Liver (tissue), 8 donors: ENCODE measurements at regions not wholly inside any gene's neighbourhood (a gene's known extent, or its start where the extent isn't known, plus 50 kb on each side); places are given as distances from the start of the nearest gene placed in this dataset.

Experiments
- DNase-seq: peaks from one replicate; pipeline ENCODE4 v3.0.0-alpha.2; 2017; ENCODE audit warnings: low spot score
- H3K27ac ChIP-seq, 2 donors: one replicate each; pipeline ENCODE4 v1.7.0; 2013; ENCODE audit warnings: inconsistent platforms in 2 of 2, low read length in 2 of 2, control low read depth in 1 of 2, low read depth in 1 of 2, mild to moderate bottlenecking in 1 of 2
- H3K27me3 ChIP-seq, 4 donors: one replicate each; pipeline versions ENCODE4 v1.6.1 to v1.7.0; 2013; ENCODE audit warnings: low read length in 3 of 4, inconsistent platforms in 1 of 4, mild to moderate bottlenecking in 1 of 4, moderate library complexity in 1 of 4; ENCODE audit not compliant: control insufficient read depth in 4 of 4, insufficient read depth in 4 of 4
- H3K36me3 ChIP-seq, 4 donors: one replicate each; pipeline versions ENCODE4 v1.6.1 to v1.7.0; 2013; ENCODE audit warnings: low read length in 3 of 4, mild to moderate bottlenecking in 3 of 4, low read depth in 1 of 4, moderate library complexity in 1 of 4; ENCODE audit not compliant: control insufficient read depth in 4 of 4, insufficient read depth in 3 of 4
- H3K4me1 ChIP-seq, 4 donors: one replicate each; pipeline versions ENCODE4 v1.6.1 to v1.7.0; 2013; ENCODE audit warnings: low read length in 3 of 4, mild to moderate bottlenecking in 3 of 4, moderate library complexity in 1 of 4; ENCODE audit not compliant: control insufficient read depth in 4 of 4, insufficient read depth in 4 of 4
- H3K4me3 ChIP-seq, 3 donors: one replicate each; pipeline versions ENCODE4 v1.6.1 to v1.7.0; 2013; ENCODE audit warnings: low read length in 3 of 3, control low read depth in 1 of 3, low read depth in 1 of 3, mild to moderate bottlenecking in 1 of 3
- H3K9ac ChIP-seq, 2 donors: one replicate each; pipeline ENCODE4 v1.7.0; 2013; ENCODE audit warnings: low read length in 2 of 2, mild to moderate bottlenecking in 2 of 2, moderate library complexity in 2 of 2, control low read depth in 1 of 2, low read depth in 1 of 2
- H3K9me3 ChIP-seq, 4 donors: one replicate each; pipeline versions ENCODE4 v1.6.1 to v1.7.0; 2013; ENCODE audit warnings: low read length in 3 of 4; ENCODE audit not compliant: control insufficient read depth in 4 of 4
- ATF3 ChIP-seq: IDR thresholded peaks from 2 replicates; pipeline ENCODE4 v1.6.1; 2016; ENCODE audit warnings: antibody characterized with exemption
- CTCF ChIP-seq: fragments of 150-350 bp; IDR thresholded peaks from 2 replicates; pipeline ENCODE4 v1.5.1; 2017; ENCODE audit warnings: improper control_type of control experiment, low read depth, low read length; ENCODE audit not compliant: missing input control
- EGR1 ChIP-seq, 2 donors: IDR thresholded peaks; 2 replicates each; pipeline ENCODE4 v1.6.1; 2016 to 2018; ENCODE audit warnings: antibody characterized with exemption in 2 of 2, low read depth in 2 of 2
- FOXA1 ChIP-seq: IDR thresholded peaks from 2 replicates; pipeline ENCODE4 v1.6.1; 2016; ENCODE audit warnings: antibody characterized with exemption
- FOXA2 ChIP-seq: IDR thresholded peaks from 2 replicates; pipeline ENCODE4 v1.6.1; 2016; ENCODE audit warnings: antibody characterized with exemption
- GABPA ChIP-seq, 2 donors: IDR thresholded peaks in 1 of 2; conservative IDR thresholded peaks in 1 of 2; 2 replicates each; pipeline ENCODE4 v1.6.1; 2016; ENCODE audit warnings: antibody characterized with exemption in 2 of 2, mild to moderate bottlenecking in 1 of 2, moderate library complexity in 1 of 2
- HNF4A ChIP-seq, 2 donors: conservative IDR thresholded peaks; 2 replicates each; pipeline ENCODE4 v1.6.1; 2016; ENCODE audit warnings: antibody characterized with exemption in 2 of 2, mild to moderate bottlenecking in 2 of 2
- HNF4G ChIP-seq: IDR thresholded peaks from 2 replicates; pipeline ENCODE4 v1.6.1; 2016; ENCODE audit warnings: antibody characterized with exemption
- JUND ChIP-seq, 2 donors: IDR thresholded peaks; 2 replicates each; pipeline ENCODE4 v1.6.1; 2016; ENCODE audit warnings: antibody characterized with exemption in 2 of 2
- MAX ChIP-seq: IDR thresholded peaks from 2 replicates; pipeline ENCODE4 v1.6.1; 2016; ENCODE audit warnings: antibody characterized with exemption
- NR2F2 ChIP-seq: IDR thresholded peaks from 2 replicates; pipeline ENCODE4 v1.6.1; 2016; ENCODE audit warnings: antibody characterized with exemption
- RAD21 ChIP-seq, 2 donors: IDR thresholded peaks; 2 replicates each; pipeline ENCODE4 v1.6.1; 2016; ENCODE audit warnings: antibody characterized with exemption in 2 of 2, mild to moderate bottlenecking in 2 of 2
- REST ChIP-seq: IDR thresholded peaks from 2 replicates; pipeline ENCODE4 v1.6.1; 2016; ENCODE audit warnings: antibody characterized with exemption, mild to moderate bottlenecking
- RXRA ChIP-seq, 2 donors: IDR thresholded peaks; 2 replicates each; pipeline ENCODE4 v1.6.1; 2017 to 2018; ENCODE audit warnings: antibody characterized with exemption in 2 of 2, mild to moderate bottlenecking in 1 of 2
- SP1 ChIP-seq: IDR thresholded peaks from 2 replicates; pipeline ENCODE4 v1.6.1; 2018; ENCODE audit warnings: antibody characterized with exemption, mild to moderate bottlenecking
- TAF1 ChIP-seq: conservative IDR thresholded peaks from 2 replicates; pipeline ENCODE4 v1.6.1; 2016; ENCODE audit warnings: antibody characterized with exemption, mild to moderate bottlenecking
- YY1 ChIP-seq: IDR thresholded peaks from 2 replicates; pipeline ENCODE4 v1.6.1; 2016; ENCODE audit warnings: antibody characterized with exemption, mild to moderate bottlenecking
- ZBTB33 ChIP-seq: IDR thresholded peaks from 2 replicates; pipeline ENCODE4 v1.6.1; 2016; ENCODE audit warnings: antibody characterized with exemption
- WGBS: extraction: QIAGEN DNeasy Blood & Tissue Kit; methylation state at CpG from one replicate; pipeline ENCODE4 v1.1.7; 2013; 5-methylcytosine and 5-hydroxymethylcytosine counted together
- donor health status: healthy.
- donor health status: healthy.
- donor health status: healthy.
- donor health status: healthy.
- donor health status: healthy.

GRCh38 chr16:5643855-5644531, 546.4 kb upstream of the EEF2KMT start (continued):
- TF ChIP-seq GABPA (IDR thresholded peaks at IDR 0.05 in 1 of 2, conservative IDR thresholded peaks at IDR 0.05 in 1 of 2) (no peak), NR2F2 (no peak), ZBTB33 (no peak)

GRCh38 chr16:5642436-5642835, 544.8 kb upstream of the EEF2KMT start:
- no peaks in the 10 kb centered on the region for H3K4me1 ChIP-seq
- H3K27ac ChIP-seq = no peak overlapping the region
- H3K4me3 ChIP-seq = no peak overlapping the region
- no peaks in the 10 kb centered on the region for H3K9me3 ChIP-seq
- H3K9ac ChIP-seq = no peak overlapping the region
- TF ChIP-seq JUND (IDR thresholded peaks at IDR 0.05) = no peak
- no peak for TF ChIP-seq HNF4A (conservative IDR thresholded peaks at IDR 0.05)
- no peak for TF ChIP-seq FOXA1
- TF ChIP-seq NR2F2 = no peak
- no peak for TF ChIP-seq RAD21 (IDR thresholded peaks at IDR 0.05)
- TF ChIP-seq TAF1 = no peak
- no peak for TF ChIP-seq FOXA2
- TF ChIP-seq CTCF = no peak
- TF ChIP-seq ZBTB33 = no peak
- TF ChIP-seq EGR1 (IDR thresholded peaks at IDR 0.05; ENCODE audit: low read depth in 2 of 2) = no peak
- TF ChIP-seq RXRA (IDR thresholded peaks at IDR 0.05) = no peak
- no peak for TF ChIP-seq HNF4G
- no peak for TF ChIP-seq REST
- no peak for TF ChIP-seq SP1
- no peak for TF ChIP-seq ATF3
- no peak for TF ChIP-seq MAX
- TF ChIP-seq GABPA (IDR thresholded peaks at IDR 0.05 in 1 of 2, conservative IDR thresholded peaks at IDR 0.05 in 1 of 2) = no peak
- TF ChIP-seq YY1 = no peak
- WGBS = 51% methylated on average over 6 of the region's 6 CpGs
- H3K27me3 ChIP-seq = no peaks in the 10 kb centered on the region
- H3K36me3 ChIP-seq = no peaks in the 10 kb centered on the region
- no peak for DNase-seq
